Ovary (tissue), 3 donors: ENCODE measurements at regions not wholly inside any gene's neighbourhood (a gene's known extent, or its start where the extent isn't known, plus 50 kb on each side); places are given as distances from the start of the nearest gene placed in this dataset.

Experiments used
- CTCF ChIP-seq, 3 donors: fragments of 450-650 bp in 2 of 3; fragments of 200-600 bp in 1 of 3; IDR thresholded peaks; one replicate each; pipeline versions ENCODE4 v1.5.1 to v1.8.0; 2016 to 2022; ENCODE audit warnings: antibody characterized with exemption in 3 of 3, mild to moderate bottlenecking in 1 of 3
- EP300 ChIP-seq: sonication (generic); formaldehyde crosslinking; IDR thresholded peaks from one replicate; pipeline ENCODE4 v1.6.1; 2017; ENCODE audit warnings: antibody characterized with exemption
- POLR2A ChIP-seq: fragments of 450-650 bp; IDR thresholded peaks from one replicate; pipeline ENCODE4 v1.6.1; 2017; ENCODE audit warnings: antibody characterized with exemption, mild to moderate bottlenecking, moderate library complexity
- donor health status: DM: no; HTN: no; CAD: no.

GRCh38 chr12:75722714-75723200, 211.3 kb upstream of the KRR1 start:
- TF ChIP-seq POLR2A (no peak), EP300 (no peak), CTCF (IDR thresholded peaks at IDR 0.05) (no peak)
